Endodermal cell (in vitro differentiated cells): ENCODE measurements at regions not wholly inside any gene's neighbourhood (a gene's known extent, or its start where the extent isn't known, plus 50 kb on each side); places are given as distances from the start of the nearest gene placed in this dataset.

Source experiments
- DNase-seq: peaks from one replicate; pipeline ENCODE4 v3.0.0-alpha.2; 2017
- H3K27ac ChIP-seq: 2 replicates; pipeline ENCODE4 v1.5.1; 2013; ENCODE audit warnings: mild to moderate bottlenecking, low read depth, low read length, moderate library complexity
- H3K27me3 ChIP-seq: 2 replicates; pipeline ENCODE4 v1.6.1; 2013; ENCODE audit warnings: mild to moderate bottlenecking, low read length, moderate library complexity; ENCODE audit not compliant: insufficient read depth, control insufficient read depth, poor library complexity, severe bottlenecking
- H3K36me3 ChIP-seq: 2 replicates; pipeline ENCODE4 v1.7.0; 2013; ENCODE audit warnings: mild to moderate bottlenecking, low read length, moderate library complexity; ENCODE audit not compliant: control insufficient read depth, insufficient read depth
- H3K4me1 ChIP-seq: one replicate; pipeline ENCODE4 v1.7.0; 2013; ENCODE audit warnings: low read length; ENCODE audit not compliant: control insufficient read depth, insufficient read depth
- H3K4me3 ChIP-seq: 2 replicates; pipeline ENCODE4 v1.5.1; 2013; ENCODE audit warnings: mild to moderate bottlenecking, low read length, moderate library complexity
- H3K9ac ChIP-seq: 2 replicates; pipeline ENCODE4 v1.6.1; 2013; ENCODE audit warnings: mild to moderate bottlenecking, low read length, moderate library complexity; ENCODE audit not compliant: poor library complexity, severe bottlenecking; ENCODE audit errors: extremely low read depth
- H3K9me3 ChIP-seq: 2 replicates; pipeline ENCODE4 v1.6.1; 2013; ENCODE audit warnings: mild to moderate bottlenecking, low read length, moderate library complexity; ENCODE audit not compliant: control insufficient read depth
- H3K27ac Mint-ChIP-seq: 2 replicates; pipeline ENCODE4 v1.8.0; 2020; ENCODE audit warnings: mixed read lengths
- H3K27me3 Mint-ChIP-seq: 2 replicates; pipeline ENCODE4 v1.8.0; 2021; ENCODE audit warnings: mild to moderate bottlenecking, mixed read lengths; ENCODE audit not compliant: insufficient read depth
- H3K36me3 Mint-ChIP-seq: 2 replicates; pipeline ENCODE4 v1.8.0; 2020; ENCODE audit warnings: low read depth, mixed read lengths
- H3K4me1 Mint-ChIP-seq: 2 replicates; pipeline ENCODE4 v1.8.0; 2020; ENCODE audit warnings: mixed read lengths
- H3K4me3 Mint-ChIP-seq: 2 replicates; pipeline ENCODE4 v1.8.0; 2020; ENCODE audit warnings: mild to moderate bottlenecking, moderate library complexity, mixed read lengths
- H3K9me3 Mint-ChIP-seq: 2 replicates; pipeline ENCODE4 v1.8.0; 2020; ENCODE audit warnings: mild to moderate bottlenecking, mixed read lengths
- CTCF ChIP-seq: fragments of 200-600 bp; sonication (generic); conservative IDR thresholded peaks from 2 replicates; pipeline ENCODE4 v1.5.0; 2021; ENCODE audit warnings: antibody characterized with exemption, mild to moderate bottlenecking
- WGBS, 2 experiments: methylation state at CpG; one replicate each; pipeline versions ENCODE4 v1.1.5 to v1.1.7; 2013; ENCODE audit warnings: missing lambda C conversion rate in 2 of 2, mixed read lengths in 1 of 2; ENCODE audit not compliant: insufficient coverage in 1 of 2, insufficient read length in 1 of 2; 5-methylcytosine and 5-hydroxymethylcytosine counted together

- Histone ChIP-seq H3K27ac (no peak overlapping the region), H3K9ac (no peak overlapping the region), H3K4me1 (no peaks in the 10 kb centered on the region), H3K9me3 (no peaks in the 10 kb centered on the region), H3K4me3 (no peak overlapping the region), H3K27me3 (no peaks in the 10 kb centered on the region), H3K36me3 (no peaks in the 10 kb centered on the region)
- WGBS, 2 experiments: 100% methylated on average over 1 of the region's 1 CpG; no CpG with 5 or more reads in 1 of the 2 experiments
- H3K4me3 Mint-ChIP-seq: no peak overlapping the region
- H3K4me1 Mint-ChIP-seq: no peaks in the 10 kb centered on the region
- H3K9me3 Mint-ChIP-seq: peaks cover 23% of the 10 kb centered on the region
- TF ChIP-seq CTCF: no peak
- H3K27ac Mint-ChIP-seq: no peak overlapping the region
- no peaks in the 10 kb centered on the region for H3K36me3 Mint-ChIP-seq
- DNase-seq: no peak
- H3K27me3 Mint-ChIP-seq: no peaks in the 10 kb centered on the region
Observed at GRCh38 chrX:34999702-35000101, 57.1 kb downstream of the FAM47B start.

GRCh38 chrX:35006361-35006760, 63.8 kb downstream of the FAM47B start:
- no peaks in the 10 kb centered on the region for H3K27me3 Mint-ChIP-seq
- H3K27me3 ChIP-seq: no peaks in the 10 kb centered on the region
- no peaks in the 10 kb centered on the region for H3K4me1 ChIP-seq
- H3K9me3 Mint-ChIP-seq: peaks cover 48% of the 10 kb centered on the region
- WGBS, 2 experiments: 82% methylated on average over 1 of the region's 2 CpGs; no CpG with 5 or more reads in 1 of the 2 experiments
- no peak overlapping the region for H3K9ac ChIP-seq
- TF ChIP-seq CTCF: no peak
- H3K36me3 ChIP-seq: no peaks in the 10 kb centered on the region
- no peak overlapping the region for H3K27ac ChIP-seq
- H3K4me3 ChIP-seq: no peak overlapping the region
- no peak overlapping the region for H3K27ac Mint-ChIP-seq
- no peaks in the 10 kb centered on the region for H3K4me1 Mint-ChIP-seq
- no peaks in the 10 kb centered on the region for H3K9me3 ChIP-seq
- H3K36me3 Mint-ChIP-seq: peaks cover 2% of the 10 kb centered on the region
- no peak for DNase-seq
- no peak overlapping the region for H3K4me3 Mint-ChIP-seq

GRCh38 chrX:35015621-35016020, 73.0 kb downstream of the FAM47B start:
- 80% methylated on average over 1 of the region's 1 CpG; no CpG with 5 or more reads in 1 of the 2 experiments for WGBS, 2 experiments
- Mint-ChIP-seq H3K36me3 (no peaks in the 10 kb centered on the region), H3K27ac (no peak overlapping the region), H3K27me3 (no peaks in the 10 kb centered on the region), H3K4me1 (peaks cover 14% of the 10 kb centered on the region), H3K4me3 (no peak overlapping the region), H3K9me3 (peaks cover 54% of the 10 kb centered on the region)
- Histone ChIP-seq H3K27me3 (no peaks in the 10 kb centered on the region), H3K4me1 (peaks cover 5% of the 10 kb centered on the region), H3K36me3 (no peaks in the 10 kb centered on the region), H3K9ac (no peak overlapping the region), H3K9me3 (peaks cover 27% of the 10 kb centered on the region), H3K4me3 (peak overlapping the region; percentile 44), H3K27ac (no peak overlapping the region)
- no peak for DNase-seq
- TF ChIP-seq CTCF: no peak
